ACC112 (cell line): ENCODE measurements at regions not wholly inside any gene's neighbourhood (a gene's known extent, or its start where the extent isn't known, plus 50 kb on each side); places are given as distances from the start of the nearest gene placed in this dataset.

Experiments used
- H2AFZ ChIP-seq: fragments of 200-600 bp; sonication (generic); one replicate; pipeline ENCODE4 v1.6.0; 2017; ENCODE audit warnings: antibody characterized with exemption, low read length; ENCODE audit not compliant: unreplicated experiment
- H3K27ac ChIP-seq: fragments of 200-600 bp; sonication (generic); 2 replicates; pipeline ENCODE4 v1.5.1; 2014; ENCODE audit warnings: low read depth, mild to moderate bottlenecking, antibody characterized with exemption, low read length, moderate library complexity
- H3K27me3 ChIP-seq: fragments of 200-600 bp; sonication (generic); 2 replicates; pipeline ENCODE4 v1.6.1; 2014; ENCODE audit warnings: mild to moderate bottlenecking, antibody characterized with exemption, low read length, moderate library complexity, mixed read lengths; ENCODE audit not compliant: insufficient read depth
- H3K36me3 ChIP-seq: fragments of 200-600 bp; sonication (generic); 2 replicates; pipeline ENCODE4 v1.6.1; 2016; ENCODE audit warnings: mild to moderate bottlenecking, antibody characterized with exemption, low read length, moderate library complexity, mixed read lengths; ENCODE audit not compliant: insufficient read depth
- H3K4me1 ChIP-seq: fragments of 200-600 bp; sonication (generic); one replicate; pipeline ENCODE4 v1.6.1; 2016; ENCODE audit warnings: low read length, mixed read lengths; ENCODE audit not compliant: insufficient read depth, unreplicated experiment, control insufficient read depth
- H3K4me3 ChIP-seq: fragments of 200-600 bp; sonication (generic); 2 replicates; pipeline ENCODE4 v1.5.1; 2014; ENCODE audit warnings: mild to moderate bottlenecking, low read depth, low read length
- H3K79me2 ChIP-seq: fragments of 200-600 bp; sonication (generic); one replicate; pipeline ENCODE4 v1.6.0; 2016; ENCODE audit warnings: low read length; ENCODE audit not compliant: control insufficient read depth, unreplicated experiment, insufficient read depth

- peaks cover 15% of the 10 kb centered on the region for H3K4me1 ChIP-seq
- H2AFZ ChIP-seq, result no peak overlapping the region
- no peaks in the 10 kb centered on the region for H3K27me3 ChIP-seq
- no peaks in the 10 kb centered on the region for H3K79me2 ChIP-seq
- no peak overlapping the region for H3K27ac ChIP-seq
- no peaks in the 10 kb centered on the region for H3K36me3 ChIP-seq
- H3K4me3 ChIP-seq, result no peak overlapping the region
Measured at GRCh38 chr9:94014920-94015319, 59.8 kb upstream of the BARX1 start.

GRCh38 chr9:94014066-94014654 is 59.0 kb upstream of the BARX1 start:
- H3K4me3 ChIP-seq, result no peak overlapping the region
- no peaks in the 10 kb centered on the region for H3K79me2 ChIP-seq
- no peak overlapping the region for H3K27ac ChIP-seq
- no peaks in the 10 kb centered on the region for H3K36me3 ChIP-seq
- no peak overlapping the region for H2AFZ ChIP-seq
- H3K27me3 ChIP-seq, result no peaks in the 10 kb centered on the region
- peaks cover 10% of the 10 kb centered on the region for H3K4me1 ChIP-seq

- peaks cover 5% of the 10 kb centered on the region for H3K4me1 ChIP-seq
- H3K27ac ChIP-seq, result no peak overlapping the region
- H3K4me3 ChIP-seq, result no peak overlapping the region
- peaks cover 10% of the 10 kb centered on the region; the same call in 1 of the 2 replicates for H3K27me3 ChIP-seq
- peak overlapping the region; percentile 73 for H2AFZ ChIP-seq
- H3K79me2 ChIP-seq, result no peaks in the 10 kb centered on the region
- no peaks in the 10 kb centered on the region for H3K36me3 ChIP-seq
Measured at GRCh38 chr9:94010980-94011533, 55.9 kb upstream of the BARX1 start.

DNA sequence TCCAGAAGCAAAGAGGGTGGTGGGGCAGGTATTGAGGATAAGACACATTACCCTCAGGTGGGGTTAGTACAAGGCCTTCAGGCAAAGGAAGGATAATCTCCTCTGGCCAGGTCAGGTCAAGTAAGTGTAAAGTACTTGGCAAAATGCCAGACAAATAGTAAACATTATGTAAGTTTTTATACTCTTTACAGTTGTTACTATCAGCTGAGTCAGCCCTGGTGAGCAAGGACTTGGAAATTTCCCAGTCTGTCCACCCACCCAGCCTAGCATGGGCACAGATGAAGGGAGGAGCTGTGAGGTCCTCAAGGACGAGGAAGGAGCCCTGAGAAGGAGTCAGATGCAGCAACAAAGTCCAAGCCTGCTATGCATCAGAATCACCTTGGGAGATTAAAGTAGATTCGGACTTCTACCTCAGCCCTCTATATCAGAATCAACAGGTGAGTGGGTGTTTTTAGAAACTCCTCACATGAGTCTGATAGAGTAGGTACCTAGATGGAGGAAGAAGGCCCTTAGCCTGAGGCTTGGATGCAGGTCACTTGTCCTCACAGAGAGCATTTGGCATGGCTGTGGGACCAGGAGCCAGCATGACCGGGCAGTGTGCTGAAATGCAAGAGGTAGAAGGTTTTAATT is 50.2 kb upstream of the BARX1 start:
- no peaks in the 10 kb centered on the region for H3K36me3 ChIP-seq
- no peak overlapping the region for H3K27ac ChIP-seq
- no peaks in the 10 kb centered on the region for H3K79me2 ChIP-seq
- no peak overlapping the region for H3K4me3 ChIP-seq
- H2AFZ ChIP-seq, result no peak overlapping the region
- H3K4me1 ChIP-seq, result no peaks in the 10 kb centered on the region
- H3K27me3 ChIP-seq, result peaks cover 10% of the 10 kb centered on the region; the same call in 1 of the 2 replicates
